A673 (cell line): ENCODE measurements at regions not wholly inside any gene's neighbourhood (a gene's known extent, or its start where the extent isn't known, plus 50 kb on each side); places are given as distances from the start of the nearest gene placed in this dataset.

Experiments used
- EZH2 ChIP-seq: fragments of 200-600 bp; sonication (generic); IDR thresholded peaks from 2 replicates; pipeline ENCODE4 v1.6.1; 2017; ENCODE audit warnings: borderline replicate concordance, low read depth, mild to moderate bottlenecking, mixed read lengths, antibody characterized with exemption, low read length; ENCODE audit not compliant: poor library complexity, severe bottlenecking
- TF ChIP-seq, protein P1 (sequence below): fragments of 300-800, 200-600 bp; sonication (generic); conservative IDR thresholded peaks from 2 replicates; pipeline ENCODE4 v1.5.1; 2017; ENCODE audit warnings: low read depth, mild to moderate bottlenecking, antibody characterized with exemption, low read length, moderate library complexity, mixed read lengths

- TF ChIP-seq, protein P1, sequence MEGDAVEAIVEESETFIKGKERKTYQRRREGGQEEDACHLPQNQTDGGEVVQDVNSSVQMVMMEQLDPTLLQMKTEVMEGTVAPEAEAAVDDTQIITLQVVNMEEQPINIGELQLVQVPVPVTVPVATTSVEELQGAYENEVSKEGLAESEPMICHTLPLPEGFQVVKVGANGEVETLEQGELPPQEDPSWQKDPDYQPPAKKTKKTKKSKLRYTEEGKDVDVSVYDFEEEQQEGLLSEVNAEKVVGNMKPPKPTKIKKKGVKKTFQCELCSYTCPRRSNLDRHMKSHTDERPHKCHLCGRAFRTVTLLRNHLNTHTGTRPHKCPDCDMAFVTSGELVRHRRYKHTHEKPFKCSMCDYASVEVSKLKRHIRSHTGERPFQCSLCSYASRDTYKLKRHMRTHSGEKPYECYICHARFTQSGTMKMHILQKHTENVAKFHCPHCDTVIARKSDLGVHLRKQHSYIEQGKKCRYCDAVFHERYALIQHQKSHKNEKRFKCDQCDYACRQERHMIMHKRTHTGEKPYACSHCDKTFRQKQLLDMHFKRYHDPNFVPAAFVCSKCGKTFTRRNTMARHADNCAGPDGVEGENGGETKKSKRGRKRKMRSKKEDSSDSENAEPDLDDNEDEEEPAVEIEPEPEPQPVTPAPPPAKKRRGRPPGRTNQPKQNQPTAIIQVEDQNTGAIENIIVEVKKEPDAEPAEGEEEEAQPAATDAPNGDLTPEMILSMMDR = no peak
- no peak for TF ChIP-seq EZH2
These were observed 440.3 kb upstream of the B3GALT2 start for GRCh38 chr1:193626695-193627094.
